ENCODE measurements at regions not wholly inside any gene's neighbourhood (a gene's known extent, or its start where the extent isn't known, plus 50 kb on each side); places are given as distances from the start of the nearest gene placed in this dataset.

- ChIA-PET POLR2A (ENCODE audit: unreplicated experiment) (no interaction called here), CTCF (interaction anchor here (0.5 kb wide), 1 partner anchor 1785 kb away, joined by 4 read pairs; no protein-coding TSS in a partner anchor)
- Histone ChIP-seq H3K4me1 (ENCODE audit: control insufficient read depth, insufficient read depth, low read length) (no peaks in the 10 kb centered on the region), H2BK120ac (ENCODE audit: low read depth, low read length) (no peak overlapping the region), H2BK15ac (ENCODE audit: low read depth, low read length) (no peak overlapping the region), H2AK9ac (replicated peaks; ENCODE audit: low read depth, low read length, poor library complexity) (no peak overlapping the region), H3K9ac (ENCODE audit: low read depth, low read length) (no peak overlapping the region), H3K27me3 (ENCODE audit: control insufficient read depth, insufficient read depth, low read length) (no peaks in the 10 kb centered on the region), H3K27ac (ENCODE audit: insufficient read depth, low read length) (no peak overlapping the region), H2BK20ac (ENCODE audit: low read depth, low read length) (no peak overlapping the region), H3K4me3 (ENCODE audit: insufficient read depth, low read depth, low read length) (no peak overlapping the region), H3K79me1 (ENCODE audit: low read depth in 1 of 2, low read length in 2 of 2) (no peaks in the 10 kb centered on the region), H3K23ac (ENCODE audit: low read depth, low read length) (no peak overlapping the region), H2AK5ac (ENCODE audit: low read depth, low read length) (no peak overlapping the region), H4K8ac (ENCODE audit: low read depth in 2 of 2, low read length in 2 of 2) (no peak overlapping the region), H4K20me1 (ENCODE audit: insufficient read depth, low read length) (no peaks in the 10 kb centered on the region), H3K36me3 (ENCODE audit: control insufficient read depth, insufficient read depth, low read length) (no peaks in the 10 kb centered on the region), H3K9me3 (ENCODE audit: control insufficient read depth, insufficient read depth, low read length) (no peaks in the 10 kb centered on the region; the same call in 1 of the 2 replicates), H4K91ac (ENCODE audit: insufficient read depth, low read depth, low read length) (no peak overlapping the region), H3K56ac (ENCODE audit: extremely low read depth, insufficient read depth, low read length) (no peak overlapping the region), H3K18ac (ENCODE audit: low read depth, low read length) (no peak overlapping the region), H2AFZ (replicated peaks; ENCODE audit: low read length, poor library complexity) (no peak overlapping the region), H3K9me1 (ENCODE audit: insufficient read depth, low read length) (no peaks in the 10 kb centered on the region), H2BK5ac (ENCODE audit: low read depth, low read length, poor library complexity, severe bottlenecking) (no peak overlapping the region), H3K4me2 (ENCODE audit: low read depth, low read length) (no peak overlapping the region), H3K4ac (ENCODE audit: low read depth, low read length) (no peak overlapping the region), H3K14ac (replicated peaks; ENCODE audit: low read depth, low read length) (no peak overlapping the region), H4K5ac (ENCODE audit: low read depth, low read length) (no peak overlapping the region)
- intact Hi-C loops (cut with micrococcal nuclease) (no loop called here), in situ Hi-C loops (cut with MboI; ENCODE audit: low sequenced_read_pairs) (no loop called here), dilution Hi-C loops (cut with HindIII; ENCODE audit: low sequenced_read_pairs, unreplicated experiment) (no loop called here)
- TF ChIP-seq ELK1 (IDR thresholded peaks at IDR 0.05; ENCODE audit: borderline replicate concordance, low read depth, low read length) (no peak), MAFK (IDR thresholded peaks at IDR 0.05; ENCODE audit: low read depth, low read length) (no peak), RFX5 (IDR thresholded peaks at IDR 0.05; ENCODE audit: low read depth, low read length) (no peak), FOS (IDR thresholded peaks at IDR 0.05; ENCODE audit: low read depth, low read length) (no peak), MAZ (IDR thresholded peaks at IDR 0.05; ENCODE audit: borderline replicate concordance, low read depth, low read length) (no peak), CTCF (conservative IDR thresholded peaks at IDR 0.05; ENCODE audit: low read depth, low read length) (no peak), CEBPB (IDR thresholded peaks at IDR 0.05; ENCODE audit: low read depth, low read length) (no peak), USF2 (IDR thresholded peaks at IDR 0.05; ENCODE audit: low read depth, low read length) (no peak), POLR2A (IDR thresholded peaks at IDR 0.05; ENCODE audit: low read depth, low read length) (no peak), RCOR1 (IDR thresholded peaks at IDR 0.05; ENCODE audit: insufficient replicate concordance, low read length) (no peak), MXI1 (IDR thresholded peaks at IDR 0.05; ENCODE audit: borderline replicate concordance, low read depth, low read length) (no peak), SMC3 (IDR thresholded peaks at IDR 0.05; ENCODE audit: low read depth, low read length) (no peak), CHD1 (IDR thresholded peaks at IDR 0.05; ENCODE audit: low read depth, low read length) (no peak), BHLHE40 (IDR thresholded peaks at IDR 0.05; ENCODE audit: low read depth, low read length) (no peak), NFE2L2 (IDR thresholded peaks at IDR 0.05; ENCODE audit: low read depth, low read length) (no peak), RAD21 (IDR thresholded peaks at IDR 0.05; ENCODE audit: low read length) (no peak)
- 52% methylated on average over 2 of the region's 5 CpGs; no CpG with 5 or more reads in 1 of the 2 experiments for WGBS, 2 experiments (ENCODE audit: extremely low coverage in 2 of 2, insufficient read length in 1 of 2)
- ATAC-seq (ENCODE audit: low read depth) (no peak), DNase-seq (no peak)
- BruUV-seq (replicated peaks), result no TSS peak
These were observed 265.5 kb upstream of the FMN2 start for GRCh38 chr1:239826211-239826610.

All from IMR-90 (cell line).